ENCODE measurements at regions not wholly inside any gene's neighbourhood (a gene's known extent, or its start where the extent isn't known, plus 50 kb on each side); places are given as distances from the start of the nearest gene placed in this dataset.

GRCh38 chr7:26493737-26494428 lies 202.2 kb downstream of the SNX10 start:
- Histone ChIP-seq H3K4me2 (no peak overlapping the region), H3K4me3 (IDR thresholded peaks at IDR 0.05; ENCODE audit: insufficient read depth, low read depth, low read length) (no peak overlapping the region), H2AFZ (ENCODE audit: low read depth) (no peak overlapping the region), H3K27me3 (ENCODE audit: insufficient read depth, low read depth) (no peaks in the 10 kb centered on the region), H3K36me3 (ENCODE audit: insufficient read depth) (no peaks in the 10 kb centered on the region), H3K79me2 (ENCODE audit: insufficient read depth, low read depth) (no peaks in the 10 kb centered on the region), H3K27ac (no peak overlapping the region), H3K4me1 (ENCODE audit: low read depth, poor library complexity, severe bottlenecking) (no peaks in the 10 kb centered on the region), H4K20me1 (ENCODE audit: insufficient read depth) (no peaks in the 10 kb centered on the region), H3K9ac (no peak overlapping the region)
- TF ChIP-seq CTCF (conservative IDR thresholded peaks at IDR 0.05; ENCODE audit: low read depth, low read length): no peak

GRCh38 chr7:26495569-26495968 lies 203.9 kb downstream of the SNX10 start:
- H3K36me3 ChIP-seq (ENCODE audit: insufficient read depth): no peaks in the 10 kb centered on the region
- H3K79me2 ChIP-seq (ENCODE audit: insufficient read depth, low read depth): no peaks in the 10 kb centered on the region
- no peaks in the 10 kb centered on the region for H4K20me1 ChIP-seq (ENCODE audit: insufficient read depth)
- peaks cover 2% of the 10 kb centered on the region for H3K4me1 ChIP-seq (ENCODE audit: low read depth, poor library complexity, severe bottlenecking)
- no peaks in the 10 kb centered on the region for H3K27me3 ChIP-seq (ENCODE audit: insufficient read depth, low read depth)
- H3K4me2 ChIP-seq: no peak overlapping the region
- no peak overlapping the region for H3K9ac ChIP-seq
- no peak overlapping the region for H2AFZ ChIP-seq (ENCODE audit: low read depth)
- TF ChIP-seq CTCF (conservative IDR thresholded peaks at IDR 0.05; ENCODE audit: low read depth, low read length): no peak
- H3K27ac ChIP-seq: no peak overlapping the region
- H3K4me3 ChIP-seq (IDR thresholded peaks at IDR 0.05; ENCODE audit: insufficient read depth, low read depth, low read length): no peak overlapping the region

DNA sequence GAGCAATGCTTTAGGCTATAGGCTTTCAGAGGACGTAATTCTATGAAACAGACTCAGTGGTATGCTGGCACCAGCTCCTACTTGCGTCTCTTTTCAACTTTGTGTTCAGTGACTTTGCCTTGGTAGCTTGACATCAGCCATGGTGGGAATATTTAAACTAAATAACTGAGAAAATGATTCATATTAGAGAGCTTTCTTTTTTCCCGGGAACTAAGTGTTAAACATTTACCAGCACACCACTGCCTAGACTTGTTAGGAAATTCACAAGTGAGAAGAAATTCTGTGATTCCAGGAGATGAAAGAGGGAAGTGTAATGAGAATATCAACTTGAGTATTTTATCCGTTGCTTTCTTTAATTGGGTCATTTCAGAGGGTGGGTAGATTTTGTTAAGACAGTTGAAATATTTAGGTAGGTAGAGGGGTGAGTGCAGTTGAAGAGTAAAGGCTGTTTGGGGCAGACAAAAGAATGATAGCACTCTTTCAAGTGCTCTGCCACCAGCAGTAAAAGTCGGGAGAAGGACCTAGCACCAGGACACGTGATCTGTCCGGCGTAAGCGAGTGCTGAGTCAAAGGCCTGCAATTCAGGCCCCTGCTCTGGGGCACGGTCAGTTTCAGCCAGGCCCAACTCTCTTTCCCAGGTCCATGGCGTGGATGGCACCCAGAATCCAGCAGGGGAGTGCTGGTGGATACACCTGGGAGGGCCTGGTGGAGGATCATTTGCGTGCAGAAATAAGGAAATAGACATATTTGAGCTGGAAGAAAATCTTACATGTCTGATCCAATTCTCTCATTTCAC lies 206.3 kb downstream of the SNX10 start:
- Histone ChIP-seq H3K4me3 (IDR thresholded peaks at IDR 0.05; ENCODE audit: insufficient read depth, low read depth, low read length) (no peak overlapping the region), H3K27ac (no peak overlapping the region), H2AFZ (ENCODE audit: low read depth) (no peak overlapping the region), H3K36me3 (ENCODE audit: insufficient read depth) (no peaks in the 10 kb centered on the region), H4K20me1 (ENCODE audit: insufficient read depth) (no peaks in the 10 kb centered on the region), H3K4me1 (ENCODE audit: low read depth, poor library complexity, severe bottlenecking) (peaks cover 4% of the 10 kb centered on the region), H3K4me2 (no peak overlapping the region), H3K79me2 (ENCODE audit: insufficient read depth, low read depth) (no peaks in the 10 kb centered on the region), H3K9ac (no peak overlapping the region), H3K27me3 (ENCODE audit: insufficient read depth, low read depth) (no peaks in the 10 kb centered on the region)
- no peak for TF ChIP-seq CTCF (conservative IDR thresholded peaks at IDR 0.05; ENCODE audit: low read depth, low read length)

DNA sequence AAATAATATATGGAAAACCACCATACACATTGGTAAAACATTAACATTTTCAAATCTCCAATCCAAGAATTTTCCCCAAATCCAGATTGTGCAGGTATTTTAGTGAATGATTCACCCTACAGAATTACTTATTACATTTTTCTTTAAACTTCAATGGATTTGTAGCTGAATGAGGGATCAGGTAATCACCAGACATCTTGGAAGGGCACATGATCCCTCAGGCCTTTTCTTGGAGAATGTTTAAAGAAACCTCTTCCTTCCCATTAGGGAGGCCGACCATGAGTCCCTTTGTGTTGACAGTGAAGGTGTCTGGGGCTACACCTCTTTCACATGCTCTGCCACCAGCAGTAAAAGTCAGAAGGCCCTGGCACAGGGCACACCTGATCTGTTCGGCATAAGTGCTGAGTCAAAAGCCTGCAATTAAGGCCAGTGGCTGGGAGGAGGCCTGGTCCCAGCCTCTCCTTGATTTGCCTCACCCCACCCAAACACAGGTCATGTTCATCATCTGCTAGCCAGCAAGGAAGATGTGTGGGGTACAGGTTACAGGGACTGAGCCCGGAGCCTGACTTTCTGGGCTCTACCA lies 207.7 kb downstream of the SNX10 start:
- no peak overlapping the region for H2AFZ ChIP-seq (ENCODE audit: low read depth)
- TF ChIP-seq CTCF (conservative IDR thresholded peaks at IDR 0.05; ENCODE audit: low read depth, low read length): no peak
- H4K20me1 ChIP-seq (ENCODE audit: insufficient read depth): no peaks in the 10 kb centered on the region
- H3K9ac ChIP-seq: no peak overlapping the region
- H3K27me3 ChIP-seq (ENCODE audit: insufficient read depth, low read depth): no peaks in the 10 kb centered on the region
- H3K27ac ChIP-seq: no peak overlapping the region
- peaks cover 4% of the 10 kb centered on the region for H3K4me1 ChIP-seq (ENCODE audit: low read depth, poor library complexity, severe bottlenecking)
- no peaks in the 10 kb centered on the region for H3K79me2 ChIP-seq (ENCODE audit: insufficient read depth, low read depth)
- no peak overlapping the region for H3K4me3 ChIP-seq (IDR thresholded peaks at IDR 0.05; ENCODE audit: insufficient read depth, low read depth, low read length)
- H3K4me2 ChIP-seq: no peak overlapping the region
- no peaks in the 10 kb centered on the region for H3K36me3 ChIP-seq (ENCODE audit: insufficient read depth)

Data from KMS-11 (cell line).